Adipose tissue (tissue), 3 donors: ENCODE measurements at regions not wholly inside any gene's neighbourhood (a gene's known extent, or its start where the extent isn't known, plus 50 kb on each side); places are given as distances from the start of the nearest gene placed in this dataset.

Source experiments
- H3K27ac ChIP-seq: one replicate; pipeline ENCODE4 v1.5.1; 2013; ENCODE audit warnings: low read depth, low read length
- WGBS, 3 donors: extraction: QIAGEN DNeasy Blood & Tissue Kit; methylation state at CpG; one replicate each; pipeline ENCODE4 v1.1.7; 2013; 5-methylcytosine and 5-hydroxymethylcytosine counted together
- donor health status: healthy with polysubstance abuse.
- donor health status: Bipolar disorder and iron deficiency.
- donor health status: healthy.

DNA sequence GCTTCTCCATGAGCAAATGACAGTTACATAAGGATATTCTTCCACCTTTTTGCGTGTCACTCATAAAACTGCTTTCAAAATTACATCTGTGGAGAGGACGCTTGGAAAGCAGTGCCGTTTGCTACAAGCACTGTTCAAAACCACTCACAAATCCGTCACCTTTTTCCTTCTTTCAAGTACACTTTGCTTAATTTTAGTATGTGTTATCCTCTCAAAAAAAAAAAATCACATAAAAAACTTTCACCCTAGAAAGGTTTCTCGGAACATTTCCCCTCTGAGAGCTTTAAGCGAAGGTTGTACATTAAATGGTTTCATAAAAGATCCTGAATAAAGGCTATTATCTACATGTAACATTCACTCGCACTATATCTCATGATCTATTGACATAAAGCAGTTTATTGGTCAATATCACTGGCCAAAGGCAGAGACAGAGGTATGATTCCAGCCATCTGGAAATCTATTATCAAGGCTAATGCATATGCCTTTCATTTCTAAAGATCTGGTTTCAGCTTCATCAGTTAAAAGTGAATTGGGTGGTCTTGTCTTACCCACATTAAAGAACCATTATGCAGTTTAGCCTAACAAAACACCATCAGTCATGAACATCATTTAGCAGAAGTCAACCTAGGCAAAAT, 163.6 kb downstream of the ENC1 start:
- 83 to 91% (median 90%) methylated on average over 7 of the region's 7 CpGs for WGBS, 3 donors

GRCh38 chr5:74476046-74476818, 164.3 kb downstream of the ENC1 start:
- 81 to 87% (median 83%) methylated on average over 7 of the region's 7 CpGs for WGBS, 3 donors

More for the DNA sequence above, 163.6 kb downstream of the ENC1 start:
- no peak overlapping the region for H3K27ac ChIP-seq

DNA sequence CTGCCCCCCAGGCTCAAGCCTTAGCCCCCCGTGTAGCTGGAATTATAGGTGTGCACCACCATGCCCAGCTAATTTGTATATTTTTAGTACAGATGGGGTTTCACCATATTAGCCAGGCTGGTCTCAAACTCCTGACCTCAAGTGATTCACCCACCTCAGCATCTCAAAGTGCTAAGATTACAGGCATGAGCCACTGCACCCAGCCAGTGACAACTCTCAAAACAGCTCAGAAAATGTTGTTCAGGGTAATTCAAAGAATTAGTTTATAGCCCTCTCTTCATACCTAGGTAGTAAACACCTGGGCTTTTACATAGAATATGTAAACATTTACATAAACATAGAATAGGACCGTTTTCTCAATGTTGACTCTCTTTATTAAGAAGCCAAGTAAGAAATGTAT, 168.7 kb downstream of the ENC1 start:
- H3K27ac ChIP-seq = no peak overlapping the region
- WGBS, 3 donors = 82 to 90% (median 86%) methylated on average over 2 of the region's 2 CpGs

More at GRCh38 chr5:74476046-74476818, 164.3 kb downstream of the ENC1 start:
- H3K27ac ChIP-seq = no peak overlapping the region

DNA sequence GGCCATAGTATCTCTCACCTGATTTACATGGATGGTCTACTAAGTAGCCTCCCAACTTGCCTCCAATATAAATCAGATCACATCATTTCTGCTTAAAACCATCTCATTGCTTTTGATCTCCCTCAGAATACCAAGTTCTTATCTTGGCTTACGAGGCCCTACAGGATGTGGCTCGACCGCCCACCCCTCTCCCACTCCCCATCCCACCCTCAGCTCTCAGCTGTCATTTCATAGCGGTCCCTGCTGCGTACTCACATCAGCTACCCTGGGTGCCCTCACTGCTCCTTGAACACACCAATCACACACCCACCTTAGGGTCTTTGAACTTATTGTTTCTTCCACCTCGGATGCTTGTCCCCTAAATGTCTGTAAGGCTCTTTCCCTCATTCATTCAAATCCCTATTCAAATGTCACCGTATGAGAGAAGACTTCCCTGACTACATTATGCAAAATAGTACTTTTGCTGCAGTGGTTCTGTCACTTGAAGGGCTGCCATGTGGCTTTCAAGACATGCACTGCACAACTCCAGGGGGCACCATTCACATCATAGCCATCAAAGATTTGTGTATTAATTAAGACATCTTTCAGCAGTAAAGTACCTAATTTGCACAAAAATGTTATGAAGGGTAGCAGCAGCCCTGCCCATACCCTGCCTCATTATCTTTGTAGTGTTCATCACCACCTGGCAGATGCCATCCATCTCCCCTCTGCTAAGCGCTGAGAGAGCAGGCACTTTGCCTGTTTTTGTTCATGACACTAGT, 171.1 kb downstream of the ENC1 start:
- 80 to 86% (median 84%) methylated on average over 8 of the region's 8 CpGs for WGBS, 3 donors
- H3K27ac ChIP-seq = no peak overlapping the region

DNA sequence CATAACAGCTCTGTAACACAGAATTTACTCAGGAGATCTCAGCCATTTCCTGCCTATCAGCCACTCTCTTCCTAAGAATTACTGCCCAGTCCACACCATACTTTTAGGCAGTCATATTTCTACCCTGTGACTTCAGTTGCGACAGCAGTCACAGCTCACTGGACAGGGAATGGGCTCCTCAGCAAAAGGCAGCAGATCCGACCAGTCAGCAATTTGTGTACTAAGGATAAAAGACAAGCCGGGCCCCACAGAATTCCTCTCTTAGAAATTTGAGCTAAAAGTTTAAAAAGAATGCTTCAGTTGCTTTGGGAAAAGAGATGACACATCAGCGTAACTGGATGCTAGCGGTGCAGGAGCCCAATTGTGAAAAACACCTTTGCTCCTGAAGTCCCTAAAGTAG, 172.1 kb downstream of the ENC1 start:
- 95 to 96% (median 95%) methylated on average over 5 of the region's 5 CpGs for WGBS, 3 donors
- no peak overlapping the region for H3K27ac ChIP-seq

GRCh38 chr5:74465724-74466123, 174.8 kb downstream of the ENC1 start:
- 81 to 89% (median 82%) methylated on average over 2 of the region's 2 CpGs for WGBS, 3 donors
- H3K27ac ChIP-seq = no peak overlapping the region

DNA sequence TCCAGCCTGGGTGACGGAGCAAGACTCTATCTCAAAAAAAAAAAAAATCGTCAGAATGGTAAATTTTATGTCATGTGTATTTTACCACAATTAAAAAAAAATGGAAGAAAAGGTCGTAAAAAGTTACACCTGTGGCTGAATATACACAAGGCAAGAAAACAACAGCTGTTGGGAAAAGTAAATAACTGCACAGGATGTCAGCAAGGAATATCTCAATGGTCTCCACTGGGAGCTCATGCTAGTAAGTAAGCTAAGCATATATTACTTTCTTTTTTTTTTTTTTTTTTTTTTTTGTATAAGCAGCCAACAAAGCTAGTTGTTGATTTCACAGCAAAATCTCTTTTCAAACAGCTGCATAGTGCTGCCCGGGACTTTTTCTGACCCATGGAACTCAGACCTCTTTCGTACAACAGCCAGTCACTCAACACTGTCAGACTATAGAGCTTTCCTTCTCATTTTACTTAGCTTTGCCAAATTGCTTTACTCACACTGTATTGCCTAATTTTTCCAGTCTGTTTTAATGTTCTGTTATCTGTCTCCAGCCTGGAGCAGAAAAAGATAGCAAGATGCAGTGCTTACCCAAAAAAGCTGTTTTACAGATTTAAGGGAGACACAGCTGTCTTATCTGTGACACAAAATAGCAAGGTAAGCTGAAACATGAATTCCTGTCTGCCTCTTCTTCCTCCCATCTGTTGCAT, 175.9 kb downstream of the ENC1 start:
- no peak overlapping the region for H3K27ac ChIP-seq
- 53 to 69% (median 69%) methylated on average over 5 of the region's 5 CpGs for WGBS, 3 donors

DNA sequence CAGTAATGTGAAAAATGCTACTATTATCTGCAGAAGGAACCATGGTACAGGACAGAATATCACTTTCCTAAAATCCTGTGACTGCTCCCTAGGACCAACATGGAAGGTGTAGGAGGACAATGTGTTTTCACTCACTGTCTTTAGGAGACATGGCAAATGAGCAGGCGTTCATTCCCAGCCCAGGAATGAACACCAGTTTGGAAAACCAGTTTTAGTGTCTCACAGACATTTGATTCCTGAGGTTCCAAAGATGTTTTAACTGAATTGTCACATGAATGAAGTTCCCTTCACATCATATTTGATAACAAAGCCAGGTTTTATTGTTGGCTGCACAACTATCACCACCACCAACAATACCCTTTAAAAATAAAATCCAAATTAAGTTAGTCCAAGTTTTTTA, 178.2 kb downstream of the ENC1 start:
- 89 to 100% (median 89%) methylated on average over 1 of the region's 1 CpG for WGBS, 3 donors
- H3K27ac ChIP-seq = no peak overlapping the region

- no peak overlapping the region for H3K27ac ChIP-seq
- 96 to 100% (median 98%) methylated on average over 1 of the region's 1 CpG for WGBS, 3 donors
Observed at GRCh38 chr5:74461251-74461650, 179.3 kb downstream of the ENC1 start.

GRCh38 chr5:74460694-74461093, 179.8 kb downstream of the ENC1 start:
- H3K27ac ChIP-seq = no peak overlapping the region
- WGBS, 3 donors = 91 to 94% (median 94%) methylated on average over 3 of the region's 3 CpGs

- 93 to 100% (median 96%) methylated on average over 1 of the region's 1 CpG for WGBS, 3 donors
- no peak overlapping the region for H3K27ac ChIP-seq
Observed at GRCh38 chr5:74459984-74460383, 180.5 kb downstream of the ENC1 start.

DNA sequence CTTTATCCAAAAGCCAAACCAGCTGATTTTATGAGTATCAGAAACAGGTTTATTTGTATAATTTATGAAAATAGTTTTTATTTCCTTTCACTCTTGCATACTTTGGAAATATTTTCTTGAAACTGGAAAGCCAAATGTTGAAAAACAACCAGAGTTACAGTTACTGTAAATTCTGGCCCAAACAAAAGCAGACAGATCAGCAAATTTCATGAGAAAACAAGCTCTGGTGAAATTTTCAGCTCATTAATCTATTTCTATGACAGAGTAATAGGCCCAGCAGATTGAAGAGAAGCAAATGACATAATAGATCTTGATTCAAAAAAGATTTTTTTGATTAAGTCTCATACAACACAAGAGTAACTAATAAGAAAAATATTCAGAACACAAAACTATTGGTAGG, 182.7 kb downstream of the ENC1 start:
- H3K27ac ChIP-seq = no peak overlapping the region

GRCh38 chr5:74454263-74455030, 186.1 kb downstream of the ENC1 start:
- no peak overlapping the region for H3K27ac ChIP-seq
- 84 to 95% (median 87%) methylated on average over 7 of the region's 7 CpGs for WGBS, 3 donors

GRCh38 chr5:74452856-74453255, 187.7 kb downstream of the ENC1 start:
- WGBS, 3 donors = 59 to 77% (median 77%) methylated on average over 5 of the region's 5 CpGs
- H3K27ac ChIP-seq = no peak overlapping the region

GRCh38 chr5:74450095-74450494, 190.4 kb downstream of the ENC1 start:
- no peak overlapping the region for H3K27ac ChIP-seq
- 81 to 88% (median 87%) methylated on average over 2 of the region's 2 CpGs for WGBS, 3 donors

DNA sequence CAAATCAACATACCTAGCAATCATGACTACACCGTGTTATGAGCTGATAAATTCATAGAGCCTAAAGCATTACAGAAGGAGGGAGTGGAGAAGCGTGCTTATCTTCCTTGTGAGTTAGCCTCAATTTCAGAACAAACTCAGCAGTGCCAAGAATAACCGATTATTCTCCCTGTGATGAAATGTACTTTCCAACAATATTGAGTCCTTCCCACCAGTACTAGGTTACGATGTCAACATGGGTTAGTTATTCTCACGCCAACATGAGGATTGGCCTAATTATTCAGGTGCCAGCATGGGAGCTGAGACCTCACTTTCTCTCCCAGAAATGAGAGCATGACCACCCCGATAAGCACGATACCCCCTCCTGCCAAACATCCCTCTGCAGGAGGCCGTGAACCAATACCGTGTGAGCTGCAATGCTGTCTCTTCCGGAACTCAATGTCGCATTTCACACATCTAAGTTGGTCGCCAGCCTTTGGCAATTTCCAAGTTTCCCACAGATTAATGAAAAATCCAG, 193.7 kb downstream of the ENC1 start:
- no peak overlapping the region for H3K27ac ChIP-seq
- WGBS, 3 donors = 53 to 61% (median 60%) methylated on average over 12 of the region's 12 CpGs

GRCh38 chr5:74442466-74442865, 198.1 kb downstream of the ENC1 start:
- no peak overlapping the region for H3K27ac ChIP-seq
- WGBS, 3 donors = 58 to 65% (median 62%) methylated on average over 3 of the region's 3 CpGs

GRCh38 chr5:74441616-74442015, 198.9 kb downstream of the ENC1 start:
- H3K27ac ChIP-seq = no peak overlapping the region
- WGBS, 3 donors = 81 to 92% (median 91%) methylated on average over 5 of the region's 5 CpGs
